ENCODE measurements at regions not wholly inside any gene's neighbourhood (a gene's known extent, or its start where the extent isn't known, plus 50 kb on each side); places are given as distances from the start of the nearest gene placed in this dataset.

DNA sequence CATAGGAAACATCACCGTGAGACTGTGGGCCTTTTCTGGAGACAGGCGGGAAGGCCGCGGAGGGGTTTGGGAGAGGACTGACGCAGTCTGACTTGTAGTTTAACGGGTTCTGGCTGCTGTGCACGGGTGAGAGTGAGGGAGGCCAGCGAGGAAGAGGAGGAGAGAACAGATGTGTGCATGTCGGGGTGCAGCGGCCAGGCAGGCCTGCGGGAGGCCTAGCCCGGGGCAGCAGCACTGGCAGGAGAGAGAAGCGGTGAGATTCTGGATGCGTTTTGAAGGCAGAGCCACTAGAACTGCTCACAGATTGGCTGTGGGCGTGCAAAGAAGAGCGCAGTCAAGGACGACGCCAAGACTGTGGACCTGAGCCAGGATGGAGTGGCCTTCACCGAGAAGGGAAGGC is 53.9 kb downstream of the PTGR3 start:
- H3K9me3 ChIP-seq: peaks cover 0 to 14% of the 10 kb centered on the region in 2 donors
- peak; percentile 43 for DNase-seq (ENCODE audit: low spot score)
- H3K4me1 ChIP-seq: no peaks in the 10 kb centered on the region
- no peak overlapping the region for H3K27ac ChIP-seq
- TF ChIP-seq, protein P1, sequence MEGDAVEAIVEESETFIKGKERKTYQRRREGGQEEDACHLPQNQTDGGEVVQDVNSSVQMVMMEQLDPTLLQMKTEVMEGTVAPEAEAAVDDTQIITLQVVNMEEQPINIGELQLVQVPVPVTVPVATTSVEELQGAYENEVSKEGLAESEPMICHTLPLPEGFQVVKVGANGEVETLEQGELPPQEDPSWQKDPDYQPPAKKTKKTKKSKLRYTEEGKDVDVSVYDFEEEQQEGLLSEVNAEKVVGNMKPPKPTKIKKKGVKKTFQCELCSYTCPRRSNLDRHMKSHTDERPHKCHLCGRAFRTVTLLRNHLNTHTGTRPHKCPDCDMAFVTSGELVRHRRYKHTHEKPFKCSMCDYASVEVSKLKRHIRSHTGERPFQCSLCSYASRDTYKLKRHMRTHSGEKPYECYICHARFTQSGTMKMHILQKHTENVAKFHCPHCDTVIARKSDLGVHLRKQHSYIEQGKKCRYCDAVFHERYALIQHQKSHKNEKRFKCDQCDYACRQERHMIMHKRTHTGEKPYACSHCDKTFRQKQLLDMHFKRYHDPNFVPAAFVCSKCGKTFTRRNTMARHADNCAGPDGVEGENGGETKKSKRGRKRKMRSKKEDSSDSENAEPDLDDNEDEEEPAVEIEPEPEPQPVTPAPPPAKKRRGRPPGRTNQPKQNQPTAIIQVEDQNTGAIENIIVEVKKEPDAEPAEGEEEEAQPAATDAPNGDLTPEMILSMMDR (IDR thresholded peaks at IDR 0.05): no peak
- H3K36me3 ChIP-seq: no peaks in the 10 kb centered on the region
- H3K27me3 ChIP-seq: no peaks in the 10 kb centered on the region
- H3K4me3 ChIP-seq: no peak overlapping the region

DNA sequence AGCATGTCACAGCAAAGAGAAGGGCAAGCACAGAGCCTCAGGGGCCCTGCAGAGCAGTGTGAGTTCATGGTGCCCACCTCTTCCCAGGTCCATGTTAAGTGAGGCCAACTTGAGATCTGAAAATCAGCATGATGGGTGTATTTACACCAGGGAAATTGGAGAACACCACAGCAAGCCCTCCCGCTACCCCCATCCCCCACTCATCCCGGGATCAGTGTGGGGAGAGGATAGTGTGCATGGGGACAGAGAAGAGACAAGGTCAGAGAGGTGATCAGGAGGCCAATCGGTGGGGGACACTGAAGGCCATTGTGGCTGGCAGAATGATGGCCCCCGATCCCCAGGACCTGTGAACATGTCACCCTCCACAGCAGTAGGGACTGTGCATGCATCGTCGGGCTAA is 54.7 kb downstream of the PTGR3 start:
- Histone ChIP-seq H3K4me1 (no peaks in the 10 kb centered on the region), H3K27me3 (no peaks in the 10 kb centered on the region), H3K27ac (no peak overlapping the region), H3K36me3 (no peaks in the 10 kb centered on the region), H3K9me3 (peaks cover 0 to 14% of the 10 kb centered on the region in 2 donors), H3K4me3 (no peak overlapping the region)
- TF ChIP-seq, protein P1 (IDR thresholded peaks at IDR 0.05): no peak
- no peak for DNase-seq (ENCODE audit: low spot score)

DNA sequence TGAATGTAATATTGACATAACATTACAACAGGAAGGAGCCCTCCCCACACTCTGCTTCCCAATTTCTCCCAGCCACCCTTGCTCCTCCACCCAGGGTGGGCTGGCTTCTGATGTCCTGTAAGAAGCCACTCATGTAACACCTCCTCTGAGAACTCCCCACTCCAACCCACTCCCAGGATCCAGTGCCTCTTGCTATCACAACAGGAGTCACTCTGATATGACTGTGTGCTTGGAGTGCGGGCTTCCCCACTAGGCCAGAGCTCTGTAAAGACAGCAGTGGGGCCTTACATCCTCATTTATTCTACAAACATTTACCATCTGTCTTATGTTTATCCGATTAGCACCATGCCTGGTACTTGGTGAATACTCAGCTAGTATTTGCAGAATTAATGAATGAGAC is 65.1 kb downstream of the PTGR3 start:
- H3K9me3 ChIP-seq: peaks cover 0 to 25% of the 10 kb centered on the region in 2 donors
- no peaks in the 10 kb centered on the region for H3K4me1 ChIP-seq
- TF ChIP-seq, protein P1 (IDR thresholded peaks at IDR 0.05): no peak
- H3K27ac ChIP-seq: no peak overlapping the region
- no peaks in the 10 kb centered on the region for H3K36me3 ChIP-seq
- DNase-seq (ENCODE audit: low spot score): peak; percentile 32
- H3K27me3 ChIP-seq: no peaks in the 10 kb centered on the region
- H3K4me3 ChIP-seq: no peak overlapping the region

DNA sequence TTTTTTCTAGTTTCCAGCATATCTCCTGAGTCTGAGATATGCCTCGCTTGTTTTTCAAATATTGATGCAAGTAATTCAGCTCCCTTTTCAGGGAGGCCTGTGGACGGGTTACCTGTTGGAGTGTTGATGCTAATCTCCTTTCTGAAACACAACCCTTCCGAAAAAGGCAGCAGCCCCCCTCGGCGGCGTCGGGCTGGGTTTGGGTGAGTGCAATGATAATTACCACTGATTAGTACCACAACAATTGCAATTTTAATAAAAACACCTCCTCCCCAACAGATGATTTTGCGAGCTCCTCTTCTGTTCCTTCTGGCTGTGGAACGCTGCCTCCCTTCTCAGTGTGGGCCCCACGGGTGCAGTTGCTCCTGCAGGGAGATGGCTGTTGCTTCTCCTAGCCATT is 66.3 kb downstream of the PTGR3 start:
- Histone ChIP-seq H3K9me3 (peaks cover 0 to 25% of the 10 kb centered on the region in 2 donors), H3K36me3 (no peaks in the 10 kb centered on the region), H3K4me1 (no peaks in the 10 kb centered on the region), H3K27ac (no peak overlapping the region), H3K4me3 (no peak overlapping the region), H3K27me3 (no peaks in the 10 kb centered on the region)
- TF ChIP-seq, protein P1 (IDR thresholded peaks at IDR 0.05): no peak
- peak; percentile 7 for DNase-seq (ENCODE audit: low spot score)

DNA sequence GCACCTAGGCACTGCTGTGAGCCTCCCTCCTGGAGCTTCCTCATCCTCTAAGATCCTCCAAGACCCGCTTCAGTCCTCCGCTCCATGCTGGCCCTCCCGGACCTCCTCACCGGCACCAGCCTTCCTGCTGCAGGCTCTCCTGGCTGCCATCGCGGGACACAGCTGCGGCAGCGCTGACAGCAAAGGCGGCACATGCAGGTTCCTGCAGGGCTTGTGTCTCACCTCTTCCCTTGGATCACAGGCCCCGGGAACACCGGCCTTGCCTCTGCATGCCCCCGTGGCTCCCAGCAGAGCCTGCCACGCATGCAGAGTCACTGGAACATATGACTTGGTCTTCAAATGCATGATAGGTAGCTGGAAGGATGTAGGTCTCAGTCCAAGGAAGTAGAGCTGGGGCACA is 67.2 kb downstream of the PTGR3 start:
- Histone ChIP-seq H3K4me1 (no peaks in the 10 kb centered on the region), H3K9me3 (peaks cover 0 to 20% of the 10 kb centered on the region in 2 donors), H3K4me3 (no peak overlapping the region), H3K27ac (no peak overlapping the region), H3K36me3 (no peaks in the 10 kb centered on the region), H3K27me3 (no peaks in the 10 kb centered on the region)
- TF ChIP-seq, protein P1 (IDR thresholded peaks at IDR 0.05): no peak
- peak; percentile 43 for DNase-seq (ENCODE audit: low spot score)

DNA sequence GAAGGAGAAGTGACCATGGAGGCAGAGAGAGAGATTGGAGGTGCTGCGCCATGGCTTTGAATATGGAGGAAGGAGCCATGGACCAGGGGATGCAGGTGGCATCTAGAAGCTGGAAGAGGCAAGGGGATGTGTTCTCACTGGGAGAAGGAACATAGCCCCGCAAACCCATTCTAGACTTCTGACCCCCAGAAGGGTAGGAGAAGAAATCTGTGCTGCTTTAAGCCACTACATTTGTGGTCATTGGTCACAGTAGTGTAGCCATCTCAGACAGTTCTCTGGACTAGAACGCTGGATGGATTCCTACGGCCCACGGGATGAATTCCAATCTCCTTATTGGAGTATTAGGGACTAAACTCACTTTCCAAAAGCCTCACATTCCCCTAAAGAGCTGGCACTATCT is 67.8 kb downstream of the PTGR3 start:
- H3K36me3 ChIP-seq: no peaks in the 10 kb centered on the region
- DNase-seq (ENCODE audit: low spot score): peak; percentile 38
- TF ChIP-seq, protein P1 (IDR thresholded peaks at IDR 0.05): no peak

More for the DNA sequence above, 67.8 kb downstream of the PTGR3 start:
- H3K4me1 ChIP-seq: no peaks in the 10 kb centered on the region
- H3K27me3 ChIP-seq: no peaks in the 10 kb centered on the region
- H3K27ac ChIP-seq: no peak overlapping the region
- peaks cover 0 to 14% of the 10 kb centered on the region in 2 donors for H3K9me3 ChIP-seq
- no peak overlapping the region for H3K4me3 ChIP-seq

All from right atrium auricular region (tissue), 2 donors.